ENCODE measurements at regions not wholly inside any gene's neighbourhood (a gene's known extent, or its start where the extent isn't known, plus 50 kb on each side); places are given as distances from the start of the nearest gene placed in this dataset.
"Not testable (repeated sequence)": the region's sequence is repeated elsewhere in the genome, so short reads cannot be mapped to it uniquely, and the experiment has no call there.

DNA sequence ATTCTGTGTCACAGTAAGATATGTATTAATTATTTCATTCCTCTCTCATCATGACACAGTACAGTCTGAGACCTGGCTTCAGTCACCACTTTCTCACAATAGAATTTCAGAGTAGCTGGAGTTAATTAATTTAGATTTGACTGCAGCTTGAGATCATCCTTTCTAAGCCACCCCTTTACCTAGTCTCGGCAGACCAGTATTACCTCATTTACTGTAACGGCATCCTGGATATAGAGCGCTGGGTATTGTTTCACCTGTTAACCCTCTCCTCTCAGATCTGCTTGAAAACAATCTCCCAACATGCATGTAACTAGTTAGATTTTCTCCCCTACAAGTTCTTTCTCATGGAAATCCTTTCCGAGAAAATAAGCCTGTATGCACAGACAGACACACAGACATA lies 1057.5 kb downstream of the GATA3 start:
- no peak for DNase-seq

DNA sequence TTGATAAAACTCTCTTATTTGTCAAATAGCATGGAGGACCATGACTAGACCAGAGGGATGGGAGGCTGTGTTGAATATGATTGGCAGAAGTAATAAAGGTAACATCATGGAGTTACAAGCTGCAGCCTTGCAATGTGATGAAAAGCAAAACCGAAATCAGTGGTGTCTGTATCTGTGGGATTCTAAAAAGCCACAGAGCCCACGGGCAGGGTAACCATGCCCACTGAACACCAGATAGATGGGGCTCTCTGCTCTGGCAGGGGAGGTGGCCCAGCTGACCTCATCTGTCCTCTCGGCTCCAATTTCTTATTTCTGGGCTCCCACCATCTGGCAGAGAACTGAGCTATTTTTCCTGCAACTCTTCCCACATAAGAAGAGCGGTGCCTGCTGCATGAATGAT lies 1072.2 kb downstream of the GATA3 start:
- no peak for DNase-seq

DNA sequence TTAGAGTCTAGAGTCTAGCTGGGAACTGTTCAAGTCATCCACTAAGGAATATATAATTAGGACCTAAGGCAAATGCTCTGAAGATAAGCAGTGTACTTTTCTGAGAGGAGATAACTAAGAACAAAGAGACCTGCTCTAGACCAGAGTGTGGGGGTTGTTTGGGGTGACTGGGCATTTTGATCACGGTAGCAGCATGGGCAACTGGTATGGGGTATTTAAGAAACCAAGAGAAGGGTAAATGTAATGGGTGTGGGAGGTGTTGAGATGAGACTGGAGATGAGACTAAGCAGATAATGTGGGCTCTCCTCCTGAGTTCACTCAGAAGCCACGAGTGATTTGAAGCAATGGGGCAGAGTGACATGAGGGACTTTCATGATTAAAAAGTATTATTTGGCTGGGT lies 1082.9 kb downstream of the GATA3 start:
- no peak for DNase-seq

DNA sequence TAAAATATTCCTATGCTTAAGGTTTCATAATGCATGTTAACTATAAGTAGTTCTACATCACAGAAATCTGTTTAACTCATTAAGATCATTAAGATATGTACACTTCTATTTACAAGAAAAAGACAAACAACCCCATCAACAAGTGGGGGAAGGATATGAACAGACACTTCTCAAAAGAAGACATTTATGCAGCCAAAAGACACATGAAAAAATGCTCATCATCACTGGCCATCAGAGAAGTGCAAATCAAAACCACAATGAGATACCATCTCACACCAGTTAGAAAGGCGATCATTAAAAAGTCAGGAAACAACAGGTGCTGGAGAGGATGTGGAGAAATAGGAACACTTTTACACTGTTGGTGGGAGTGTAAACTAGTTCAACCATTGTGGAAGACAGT lies 1084.3 kb downstream of the GATA3 start:
- DNase-seq, result not testable (repeated sequence)

DNA sequence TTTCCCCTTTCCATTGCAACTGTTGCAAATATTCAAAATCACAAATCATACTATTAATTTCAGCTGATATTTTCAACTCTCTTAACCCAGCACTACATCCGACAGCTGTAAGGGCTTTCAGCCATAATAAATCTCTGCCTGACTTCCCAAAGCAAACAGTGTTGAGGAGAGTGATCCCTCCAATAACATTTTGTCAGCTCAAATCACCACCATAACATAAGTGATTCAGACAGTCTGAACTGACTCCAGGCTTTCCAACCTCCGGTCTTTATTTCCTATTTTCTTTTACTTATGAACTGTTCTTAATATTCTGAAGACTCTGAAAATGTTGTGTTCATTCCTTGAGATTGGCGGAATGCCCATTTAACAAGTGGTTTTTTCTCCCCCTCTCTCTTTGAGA lies 1085.9 kb downstream of the GATA3 start:
- DNase-seq, result peak; percentile 1

DNA sequence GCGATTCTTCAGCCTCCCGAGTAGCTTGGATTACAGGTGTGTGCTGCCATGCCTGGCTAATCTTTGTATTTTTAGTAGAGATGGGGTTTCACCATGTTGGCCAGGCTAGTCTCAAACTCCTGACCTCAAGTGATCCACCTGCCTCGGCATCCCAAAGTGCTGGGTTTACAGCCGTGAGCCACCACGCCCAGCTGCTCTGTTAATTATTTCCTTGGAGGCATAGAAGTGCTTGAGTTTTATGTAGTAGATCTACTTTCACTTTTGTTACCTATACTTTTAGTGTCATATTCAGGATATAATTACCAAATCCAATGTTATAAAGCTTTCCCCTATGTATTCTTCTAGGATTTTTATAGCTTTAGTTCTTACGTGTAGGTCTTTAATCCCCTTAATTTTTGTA lies 1093.0 kb downstream of the GATA3 start:
- DNase-seq, result no peak

DNA sequence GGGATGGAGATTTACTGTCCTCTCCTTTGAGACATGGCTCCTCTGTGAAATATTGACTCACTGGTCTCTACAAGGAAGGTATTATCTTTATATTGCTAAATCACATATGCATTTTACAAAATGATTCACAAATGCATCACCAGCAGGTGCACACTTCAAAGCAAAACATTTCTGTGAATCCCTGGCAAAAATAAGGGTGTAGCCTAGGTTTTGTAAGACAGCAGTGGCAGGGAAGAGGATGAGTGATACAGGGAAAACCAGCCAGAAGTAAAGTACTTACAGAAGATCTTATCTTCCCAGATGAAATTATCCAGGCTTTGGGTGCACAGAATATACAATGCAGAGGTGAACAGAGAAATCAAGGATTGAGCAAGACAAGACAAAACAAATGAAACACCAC lies 1094.6 kb downstream of the GATA3 start:
- no peak for DNase-seq

DNA sequence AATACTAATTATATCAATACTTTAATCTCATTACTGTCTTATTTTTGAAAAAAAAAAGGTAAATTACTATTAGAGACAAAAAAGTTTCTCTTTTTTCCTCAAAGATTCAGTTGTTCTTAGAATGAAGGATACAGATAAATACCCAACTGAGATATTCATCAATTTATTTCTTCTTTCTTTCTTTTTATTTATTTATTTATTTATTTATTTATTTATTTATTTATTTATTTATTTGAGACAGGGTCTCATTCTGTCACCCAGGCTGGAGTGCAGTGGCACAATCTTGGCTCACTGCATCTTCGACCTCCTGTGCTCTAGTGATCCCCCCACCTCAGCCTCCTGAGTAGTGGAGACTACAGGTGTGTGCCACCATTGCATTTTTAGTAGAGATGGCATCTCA lies 1098.6 kb downstream of the GATA3 start:
- DNase-seq, result not testable (repeated sequence)

DNA sequence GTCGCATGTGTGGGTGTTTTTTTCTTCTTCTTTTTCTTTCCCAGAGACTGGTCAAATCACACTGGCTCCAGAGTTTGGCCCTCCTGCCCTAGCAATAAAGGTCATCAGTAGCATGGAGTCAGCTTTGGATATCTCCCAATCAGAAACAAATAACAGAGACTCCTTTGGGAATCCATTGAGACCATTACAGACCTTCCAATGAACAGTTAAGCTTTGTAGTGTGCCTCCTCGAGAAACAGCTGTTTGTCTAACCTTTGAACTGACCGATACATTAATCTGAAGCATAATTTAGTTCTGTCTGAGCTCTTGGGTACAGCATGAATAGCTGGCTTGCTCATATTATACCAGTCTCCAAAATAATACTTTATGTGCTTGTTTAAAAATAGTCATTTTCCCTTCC lies 1103.2 kb downstream of the GATA3 start:
- no peak for DNase-seq

DNA sequence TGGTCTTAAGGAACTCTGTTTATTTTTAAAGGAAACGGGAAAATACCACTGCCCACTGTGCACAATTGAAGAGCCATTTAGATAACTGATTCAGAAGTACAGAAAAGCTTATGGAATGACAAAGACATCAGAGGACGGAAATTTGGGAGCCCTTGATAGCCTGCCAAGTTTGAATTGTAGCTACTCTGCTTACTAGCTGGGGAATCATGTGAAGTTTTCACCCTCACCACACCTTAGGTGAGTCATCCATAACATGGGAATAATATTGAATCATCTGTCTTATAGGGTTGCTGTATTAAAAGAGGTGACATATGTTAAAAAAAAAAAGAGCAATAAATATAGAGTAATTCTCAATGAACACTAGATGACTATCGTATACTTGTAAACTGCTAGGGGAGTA lies 1104.2 kb downstream of the GATA3 start:
- DNase-seq, result no peak

DNA sequence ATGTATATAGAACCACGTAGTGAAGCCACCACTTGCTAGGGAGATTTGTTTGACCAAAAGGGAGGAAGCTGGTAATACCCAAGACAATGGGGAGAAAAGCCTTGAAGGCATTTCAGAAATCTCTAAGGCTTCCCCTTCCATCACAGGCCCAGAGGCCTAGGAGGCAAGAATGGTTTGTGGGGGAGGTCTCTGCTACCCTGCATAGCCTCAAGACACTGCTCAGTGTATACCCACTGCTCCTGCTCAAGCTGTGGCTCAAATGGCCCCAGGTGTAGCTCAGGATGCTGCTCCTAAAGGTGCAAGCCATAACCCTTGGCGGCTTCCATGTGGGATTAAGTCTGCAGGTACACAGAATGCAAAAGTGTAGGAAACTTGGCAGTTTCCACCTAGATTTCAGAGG lies 1105.8 kb downstream of the GATA3 start:
- DNase-seq, result no peak

DNA sequence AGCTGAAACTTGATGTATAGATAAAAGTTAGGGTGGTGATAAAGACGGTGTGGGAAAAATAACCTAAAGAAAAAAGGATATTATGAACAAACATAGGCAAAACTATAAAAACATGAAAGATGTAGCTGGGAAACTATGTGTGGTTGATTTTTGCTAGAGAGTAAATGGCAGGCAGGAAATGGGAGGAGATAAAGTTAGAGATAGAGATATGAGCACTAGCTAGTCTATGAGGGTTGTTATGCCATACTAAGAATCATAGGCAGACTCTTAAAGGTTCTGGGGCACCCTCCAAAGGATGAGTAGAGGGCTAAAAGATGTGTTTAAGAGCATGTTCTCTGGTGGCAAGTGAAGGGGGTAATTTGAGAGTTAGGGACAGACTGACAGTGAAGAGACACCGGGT lies 1109.2 kb downstream of the GATA3 start:
- DNase-seq, result no peak

DNA sequence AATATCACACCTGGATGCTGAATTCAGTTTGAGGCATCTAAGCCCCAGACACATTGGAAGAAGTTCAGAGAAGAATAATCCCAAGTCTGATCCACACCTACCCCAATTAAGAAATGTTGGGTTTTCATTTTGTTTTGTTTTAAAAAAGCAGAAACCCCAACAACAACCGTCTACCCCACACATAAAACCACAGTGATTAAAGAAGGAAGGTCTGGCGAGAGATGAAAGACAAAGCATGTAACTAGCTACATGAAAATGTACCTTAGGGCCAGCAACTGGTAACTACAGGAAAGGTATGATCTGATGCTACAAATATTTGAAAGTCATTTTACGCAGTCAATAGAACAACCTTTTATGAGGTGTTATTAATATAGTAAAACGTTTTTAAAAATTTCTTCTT lies 1112.3 kb downstream of the GATA3 start:
- DNase-seq, result no peak

DNA sequence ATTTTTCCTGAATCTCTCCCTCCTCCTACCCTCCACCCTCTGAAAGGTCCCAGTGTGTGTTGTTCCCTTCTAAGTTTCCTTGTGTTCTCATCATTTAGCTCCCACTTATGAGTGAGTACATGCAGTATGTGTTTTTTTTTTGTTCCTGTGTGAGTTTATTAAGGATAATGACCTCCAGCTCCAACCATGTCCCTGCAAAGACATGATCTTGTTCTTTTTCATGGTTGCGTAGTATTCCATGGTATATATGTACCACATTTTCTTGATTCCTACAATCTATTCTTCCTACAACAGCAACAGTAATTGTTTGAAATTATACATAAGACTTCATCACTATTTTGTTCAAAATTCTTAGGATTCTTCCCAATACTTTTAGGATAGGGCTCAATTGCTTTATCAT lies 1117.8 kb downstream of the GATA3 start:
- no peak for DNase-seq

DNA sequence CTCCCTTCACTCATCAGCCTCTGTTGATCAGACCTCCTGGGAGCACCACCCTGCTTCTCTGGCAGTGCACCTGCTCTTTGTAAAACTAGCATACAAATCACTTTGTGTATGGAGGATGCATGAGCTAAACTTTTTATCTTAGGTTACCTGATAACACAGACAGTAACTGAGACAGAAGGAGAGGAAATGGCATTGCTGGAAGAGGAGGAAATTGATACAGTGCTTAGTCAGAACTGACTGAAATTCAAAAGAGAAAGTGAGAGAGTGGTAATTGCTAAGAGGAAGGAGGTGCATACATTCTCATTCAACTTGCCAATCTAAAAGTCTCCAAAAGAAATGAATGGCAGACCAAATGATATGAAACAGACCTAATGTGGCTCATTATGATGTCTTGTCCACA lies 1120.7 kb downstream of the GATA3 start:
- no peak for DNase-seq

DNA sequence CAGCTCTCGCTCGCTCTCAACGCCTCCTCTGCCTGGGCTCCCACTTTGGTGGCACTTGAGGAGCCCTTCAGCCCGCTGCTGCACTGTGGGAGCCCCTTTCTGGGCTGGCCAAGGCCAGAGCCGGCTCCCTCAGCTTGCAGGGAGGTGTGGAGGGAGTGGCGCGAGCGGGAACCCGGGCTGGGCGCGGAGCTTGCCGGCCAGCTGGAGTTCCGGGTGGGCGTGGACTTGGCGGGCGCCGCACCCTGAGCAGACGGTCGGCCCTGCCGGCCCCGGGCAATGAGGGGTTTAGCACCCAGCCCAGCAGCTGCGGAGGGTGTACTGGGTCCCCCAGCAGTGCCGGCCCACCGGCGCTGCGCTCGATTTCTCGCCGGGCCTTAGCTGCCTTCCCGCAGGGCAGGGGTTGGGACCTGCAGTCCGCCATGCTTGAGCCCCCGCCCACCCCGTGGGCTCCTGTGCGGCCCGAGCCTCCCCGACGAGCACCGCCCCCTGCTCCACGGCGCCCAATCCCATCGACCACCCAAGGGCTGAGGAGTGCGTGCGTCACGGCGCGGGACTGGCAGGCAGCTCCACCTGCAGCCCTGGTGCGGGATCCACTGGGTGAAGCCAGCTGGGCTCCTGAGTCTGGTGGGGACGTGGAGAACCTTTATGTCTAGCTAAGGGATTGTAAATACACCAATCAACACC lies 1128.9 kb downstream of the GATA3 start:
- DNase-seq, result not testable (repeated sequence)

DNA sequence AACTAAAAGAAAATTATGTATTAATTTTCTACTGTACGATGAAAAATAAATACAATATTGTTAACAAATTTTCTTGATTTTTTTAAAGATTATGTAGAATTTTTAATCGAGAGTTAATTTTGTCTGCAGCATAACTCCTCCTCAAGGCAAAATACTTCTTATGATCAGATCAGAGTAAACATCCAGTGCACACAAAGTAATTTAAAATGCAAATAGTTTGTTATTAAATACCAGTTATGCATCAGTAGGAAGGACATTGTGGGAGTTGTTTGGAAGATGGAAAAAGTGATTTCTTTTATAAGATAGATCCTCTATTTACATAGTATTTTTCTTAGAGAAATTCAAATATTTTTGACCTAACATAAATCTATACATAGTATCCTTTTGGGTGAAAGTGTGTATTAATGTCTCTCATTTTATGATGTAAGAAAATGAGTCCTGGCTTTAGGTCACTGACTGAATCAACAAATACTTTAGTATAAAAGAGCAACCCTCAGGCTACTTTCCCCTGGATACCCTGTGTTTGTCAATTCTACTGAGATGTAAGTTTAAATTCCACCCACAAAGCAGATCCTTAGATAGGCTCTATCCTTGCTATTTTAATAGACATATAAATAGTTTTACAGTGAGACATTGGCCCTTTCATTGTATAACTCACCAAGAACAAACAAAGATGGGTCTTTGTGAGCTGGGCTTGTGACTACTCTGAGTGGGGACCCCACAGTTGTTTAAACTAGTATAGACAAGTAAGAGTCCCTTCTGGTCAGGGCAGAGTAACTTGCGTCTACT lies 1133.7 kb downstream of the GATA3 start:
- DNase-seq, result no peak

DNA sequence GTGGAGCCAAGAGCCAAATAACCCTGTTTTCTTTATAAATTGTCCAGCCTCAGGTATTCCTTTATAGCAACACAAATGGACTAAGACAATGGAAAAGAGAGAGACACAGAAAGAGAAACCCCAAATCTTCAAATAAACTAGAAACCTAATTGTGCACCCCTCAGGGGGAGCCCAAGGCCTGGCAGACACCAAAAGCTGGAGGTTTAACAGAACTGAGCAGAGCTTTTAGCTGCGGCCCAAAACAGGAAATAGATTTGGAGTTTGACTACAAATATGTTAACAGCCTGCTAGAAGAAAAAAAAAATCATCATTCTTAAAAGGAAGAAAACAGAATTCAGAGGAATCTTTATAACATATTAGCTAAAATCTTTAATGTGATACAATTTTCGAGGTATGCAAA lies 1135.0 kb downstream of the GATA3 start:
- DNase-seq, result no peak

DNA sequence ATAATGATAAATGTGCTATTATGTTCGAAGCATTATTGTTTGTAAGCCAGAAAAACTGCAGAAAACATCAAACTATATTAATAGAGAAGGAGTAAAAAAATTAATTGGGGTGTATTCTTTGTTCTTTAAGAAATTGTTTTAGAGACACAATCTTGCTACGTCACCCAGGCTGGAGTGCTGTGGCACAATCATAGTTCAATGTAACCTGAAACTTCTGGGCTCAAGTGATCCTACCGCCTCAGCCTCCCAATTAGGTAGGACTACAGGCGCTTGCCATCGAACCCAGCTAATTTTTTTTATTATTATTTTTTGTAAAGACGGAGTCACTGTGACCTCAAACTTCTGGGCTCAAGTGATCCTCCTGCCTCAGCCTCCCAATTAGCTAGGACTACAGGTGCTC lies 1138.6 kb downstream of the GATA3 start:
- no peak for DNase-seq

DNA sequence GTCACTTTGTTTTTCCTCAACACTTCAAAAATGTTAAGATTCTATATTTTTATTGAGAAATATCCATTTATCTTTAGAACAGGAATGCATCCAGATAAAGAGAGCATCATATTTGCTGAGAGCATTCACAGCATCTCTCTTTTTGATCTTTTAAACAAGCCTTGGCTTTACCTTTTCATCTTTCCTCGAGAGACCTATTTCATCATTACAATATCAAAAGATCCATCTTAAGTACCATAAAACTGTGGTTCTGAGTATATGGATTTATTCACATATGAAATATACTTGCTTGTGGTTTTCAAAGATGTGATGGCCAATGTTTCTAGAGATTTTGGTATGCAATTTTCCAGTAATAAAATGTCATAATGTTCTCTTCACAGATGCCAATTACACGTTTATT lies 1140.9 kb downstream of the GATA3 start:
- no peak for DNase-seq

DNA sequence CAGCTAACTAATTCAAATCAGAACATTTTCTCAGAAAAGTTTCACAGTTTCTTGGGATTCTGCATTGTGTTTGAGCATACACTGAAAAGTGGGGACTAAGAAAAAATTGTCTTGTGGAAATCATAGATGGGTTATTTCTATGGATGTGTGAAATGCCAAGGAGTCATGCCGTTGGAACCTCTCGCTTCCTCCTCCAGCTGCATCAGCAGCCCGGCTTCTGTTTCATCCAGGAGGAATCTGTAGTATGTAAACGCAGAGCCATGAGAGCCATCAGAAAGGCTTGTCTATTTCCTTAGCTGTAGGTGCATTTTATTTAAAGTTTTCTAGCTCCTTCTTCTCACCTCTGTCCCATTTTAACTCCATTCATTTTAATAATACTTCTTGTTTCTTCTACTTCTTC lies 1144.1 kb downstream of the GATA3 start:
- DNase-seq, result no peak

DNA sequence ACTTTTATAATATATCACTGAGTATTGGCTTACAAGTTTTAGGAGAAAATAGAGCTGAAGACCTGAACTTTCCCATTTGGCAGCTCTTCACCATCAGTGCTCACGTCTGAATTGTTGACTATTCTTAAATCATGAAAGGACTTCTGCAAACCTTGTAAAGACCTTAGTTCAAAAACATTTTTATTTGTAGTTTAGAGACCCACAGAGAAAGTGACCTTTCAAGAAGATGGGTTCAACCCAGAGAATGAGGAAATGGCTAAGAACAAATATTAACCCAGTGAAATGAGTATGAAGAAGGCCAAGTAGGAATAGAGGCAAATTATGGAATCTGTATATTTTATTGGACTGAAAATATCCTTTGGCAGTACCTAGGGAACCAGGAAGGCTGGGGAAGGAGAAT lies 1151.1 kb downstream of the GATA3 start:
- DNase-seq, result no peak

DNA sequence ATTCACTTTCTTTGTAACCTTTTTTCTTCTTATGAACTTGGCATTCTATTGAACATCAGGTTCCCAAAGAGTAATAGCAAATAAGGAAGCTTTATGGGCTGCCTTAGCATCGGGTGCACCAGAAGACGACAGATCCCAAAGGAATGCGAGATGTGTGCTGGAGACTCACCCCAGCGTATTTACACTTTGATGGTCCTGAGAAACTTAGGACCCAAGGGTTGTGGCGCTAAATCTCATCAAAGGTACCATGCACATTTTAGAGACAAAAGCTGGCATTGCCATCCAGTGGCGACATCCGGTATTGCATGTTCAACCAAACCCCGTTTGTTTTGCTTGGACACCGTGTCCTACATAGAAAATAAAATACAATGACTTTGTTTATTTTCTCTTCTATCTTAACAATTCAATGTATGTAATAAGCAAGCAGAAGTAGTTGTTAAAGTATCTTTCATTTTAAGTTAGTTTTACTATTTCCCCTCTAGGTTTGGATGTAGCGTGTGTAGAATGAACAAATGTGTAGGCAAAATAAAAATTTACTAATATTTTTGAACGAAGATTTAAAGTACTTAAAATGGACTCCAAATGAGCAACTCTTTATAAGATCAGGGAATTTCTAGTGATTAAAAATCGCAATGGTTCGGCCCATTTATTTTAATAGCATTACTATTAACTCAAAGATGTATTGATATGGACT lies 1154.8 kb downstream of the GATA3 start:
- peak; percentile 54 for DNase-seq

Measured in muscle of arm (tissue), 1 donor.